ENCODE measurements at regions not wholly inside any gene's neighbourhood (a gene's known extent, or its start where the extent isn't known, plus 50 kb on each side); places are given as distances from the start of the nearest gene placed in this dataset.

DNA sequence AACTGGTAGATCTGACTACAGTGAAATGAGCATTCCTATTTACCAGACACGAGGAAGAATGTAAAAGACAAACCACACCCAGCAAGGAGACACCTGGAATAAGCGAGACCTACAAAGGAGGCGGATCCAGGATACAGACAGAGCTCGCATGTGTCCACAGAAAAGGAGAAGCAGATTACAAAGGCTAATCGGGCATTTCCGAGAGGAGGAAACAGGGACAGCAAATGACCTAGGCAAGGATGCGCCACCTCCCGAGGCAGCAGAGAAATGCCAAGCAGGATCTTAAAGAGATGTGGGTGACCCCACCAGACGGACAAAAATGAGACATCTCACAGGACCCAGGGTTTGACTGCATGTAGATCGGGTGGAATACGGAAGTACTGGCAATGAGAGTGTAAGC lies 63.2 kb upstream of the IQSEC1 start:
- Histone ChIP-seq H3K9me2 (ENCODE audit: insufficient read depth) (no peaks in the 10 kb centered on the region), H3K36me3 (ENCODE audit: low read depth) (no peaks in the 10 kb centered on the region), H3K9me3 (ENCODE audit: insufficient read depth, low read depth) (no peaks in the 10 kb centered on the region), H3K4me3 (no peak overlapping the region), H3K79me2 (ENCODE audit: low read depth) (no peaks in the 10 kb centered on the region), H3K27me3 (ENCODE audit: insufficient read depth, low read depth) (no peaks in the 10 kb centered on the region), H3K4me2 (no peak overlapping the region), H4K20me1 (ENCODE audit: insufficient read depth) (no peaks in the 10 kb centered on the region; the same call in 1 of the 2 replicates), H2AFZ (no peak overlapping the region), H3K4me1 (replicated peaks; ENCODE audit: insufficient read depth) (no peaks in the 10 kb centered on the region), H3F3A (ENCODE audit: insufficient read depth, low read depth) (no peaks in the 10 kb centered on the region), H3K27ac (no peak overlapping the region)
- TF ChIP-seq CTCF (conservative IDR thresholded peaks at IDR 0.05) (no peak), EZH2 (IDR thresholded peaks at IDR 0.05; ENCODE audit: low read depth) (no peak)
- DNase-seq: no peak
- POLR2A ChIA-PET (ENCODE audit: unreplicated experiment): no interaction called here
- BruUV-seq (replicated peaks): no TSS peak
- CTCF ChIA-PET: no interaction called here
- intact Hi-C loops (cut with micrococcal nuclease; ENCODE audit: unreplicated experiment): no loop called here

GRCh38 chr3:13135811-13136321 lies 62.6 kb upstream of the IQSEC1 start:
- H3K4me1 ChIP-seq (replicated peaks; ENCODE audit: insufficient read depth): no peaks in the 10 kb centered on the region
- H3K36me3 ChIP-seq (ENCODE audit: low read depth): no peaks in the 10 kb centered on the region
- TF ChIP-seq EZH2 (IDR thresholded peaks at IDR 0.05; ENCODE audit: low read depth) (no peak), CTCF (conservative IDR thresholded peaks at IDR 0.05) (no peak)
- H3K9me2 ChIP-seq (ENCODE audit: insufficient read depth): no peaks in the 10 kb centered on the region
- ChIA-PET POLR2A (ENCODE audit: unreplicated experiment) (no interaction called here), CTCF (no interaction called here)
- no peaks in the 10 kb centered on the region; the same call in 1 of the 2 replicates for H4K20me1 ChIP-seq (ENCODE audit: insufficient read depth)
- DNase-seq: no peak
- intact Hi-C loops (cut with micrococcal nuclease; ENCODE audit: unreplicated experiment): no loop called here
- H3K79me2 ChIP-seq (ENCODE audit: low read depth): no peaks in the 10 kb centered on the region
- H3F3A ChIP-seq (ENCODE audit: insufficient read depth, low read depth): no peaks in the 10 kb centered on the region
- no peak overlapping the region for H3K4me3 ChIP-seq
- H3K4me2 ChIP-seq: no peak overlapping the region
- H3K27ac ChIP-seq: no peak overlapping the region
- no TSS peak for BruUV-seq (replicated peaks)
- H3K9me3 ChIP-seq (ENCODE audit: insufficient read depth, low read depth): no peaks in the 10 kb centered on the region
- no peaks in the 10 kb centered on the region for H3K27me3 ChIP-seq (ENCODE audit: insufficient read depth, low read depth)
- no peak overlapping the region for H2AFZ ChIP-seq

DNA sequence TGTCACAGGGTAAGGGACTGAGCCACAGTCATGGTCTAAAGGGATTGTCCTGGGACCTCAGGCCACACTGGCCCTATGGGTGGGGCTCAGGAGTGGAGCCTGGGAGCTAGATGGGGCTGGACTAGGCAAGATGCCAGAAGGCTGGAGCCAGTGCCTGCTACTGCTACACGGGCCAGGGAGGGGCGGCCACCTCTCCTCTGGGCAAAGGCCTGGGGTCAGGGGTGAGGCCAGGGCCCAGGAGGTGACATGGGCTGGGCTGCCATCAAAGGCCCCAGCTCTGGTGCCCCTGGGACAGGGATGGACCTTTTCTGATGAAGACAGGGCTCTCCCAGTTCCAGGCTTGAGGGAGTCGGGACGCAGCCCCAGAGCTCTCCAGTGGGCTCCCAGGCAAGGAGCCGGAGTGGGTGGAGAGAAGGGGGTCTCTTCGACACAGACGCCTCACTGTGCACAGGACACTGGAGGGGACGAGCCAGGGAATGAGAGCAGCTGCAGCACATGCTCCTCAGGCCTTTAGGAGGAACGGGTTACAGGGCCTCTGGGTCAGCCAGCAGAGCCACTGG lies 62.1 kb upstream of the IQSEC1 start:
- Histone ChIP-seq H2AFZ (no peak overlapping the region), H3K9me2 (ENCODE audit: insufficient read depth) (no peaks in the 10 kb centered on the region), H3F3A (ENCODE audit: insufficient read depth, low read depth) (no peaks in the 10 kb centered on the region), H3K9me3 (ENCODE audit: insufficient read depth, low read depth) (no peaks in the 10 kb centered on the region), H3K4me2 (no peak overlapping the region), H3K4me3 (no peak overlapping the region), H3K79me2 (ENCODE audit: low read depth) (no peaks in the 10 kb centered on the region), H3K4me1 (replicated peaks; ENCODE audit: insufficient read depth) (no peaks in the 10 kb centered on the region), H4K20me1 (ENCODE audit: insufficient read depth) (no peaks in the 10 kb centered on the region; the same call in 1 of the 2 replicates), H3K27me3 (ENCODE audit: insufficient read depth, low read depth) (no peaks in the 10 kb centered on the region), H3K36me3 (ENCODE audit: low read depth) (no peaks in the 10 kb centered on the region), H3K27ac (no peak overlapping the region)
- intact Hi-C loops (cut with micrococcal nuclease; ENCODE audit: unreplicated experiment): no loop called here
- POLR2A ChIA-PET (ENCODE audit: unreplicated experiment): no interaction called here
- CTCF ChIA-PET: no interaction called here
- no TSS peak for BruUV-seq (replicated peaks)
- TF ChIP-seq EZH2 (IDR thresholded peaks at IDR 0.05; ENCODE audit: low read depth) (no peak), CTCF (conservative IDR thresholded peaks at IDR 0.05) (no peak)
- DNase-seq: no peak
